SK-N-MC (cell line): ENCODE measurements at regions not wholly inside any gene's neighbourhood (a gene's known extent, or its start where the extent isn't known, plus 50 kb on each side); places are given as distances from the start of the nearest gene placed in this dataset.

ENCODE experiments used
- DNase-seq: peaks from one replicate; pipeline ENCODE4 v3.0.0-alpha.2; 2011; ENCODE audit warnings: low read depth, low spot score
- H3K27ac ChIP-seq: fragments of 200-600 bp; sonication (generic); 2 replicates; pipeline ENCODE4 v1.5.1; 2016; ENCODE audit warnings: mixed run types
- H3K36me3 ChIP-seq: fragments of 200-600 bp; sonication (generic); 2 replicates; pipeline ENCODE4 v1.6.1; 2017; ENCODE audit warnings: antibody characterized with exemption, low read length, mixed read lengths; ENCODE audit not compliant: insufficient read depth
- H3K4me3 ChIP-seq: fragments of 200-600 bp; sonication (generic); 2 replicates; pipeline ENCODE4 v1.5.1; 2016
- H3K9ac ChIP-seq: fragments of 200-600 bp; sonication (generic); 2 replicates; pipeline ENCODE4 v1.8.0; 2017; ENCODE audit warnings: mixed run types, mixed read lengths; ENCODE audit not compliant: insufficient read length
- H3K9me3 ChIP-seq: fragments of 200-600 bp; sonication (generic); 2 replicates; pipeline ENCODE4 v1.6.1; 2017; ENCODE audit warnings: low read depth, mild to moderate bottlenecking, antibody characterized with exemption, low read length, moderate library complexity, mixed read lengths
- EZH2 ChIP-seq: fragments of 200-600 bp; sonication (generic); IDR thresholded peaks from one replicate; pipeline ENCODE4 v1.6.1; 2017; ENCODE audit warnings: antibody characterized with exemption
- FOXP2 ChIP-seq: optimal IDR thresholded peaks from 2 replicates; pipeline ENCODE3; 2011; ENCODE audit warnings: mild to moderate bottlenecking, moderate library complexity; ENCODE audit not compliant: insufficient read depth; ENCODE audit errors: extremely low read length, control extremely low read depth
- POLR2AphosphoS5 ChIP-seq: IDR thresholded peaks from 2 replicates; pipeline ENCODE4 v1.6.1; 2012; ENCODE audit warnings: mild to moderate bottlenecking, low read depth, low read length, borderline replicate concordance

DNA sequence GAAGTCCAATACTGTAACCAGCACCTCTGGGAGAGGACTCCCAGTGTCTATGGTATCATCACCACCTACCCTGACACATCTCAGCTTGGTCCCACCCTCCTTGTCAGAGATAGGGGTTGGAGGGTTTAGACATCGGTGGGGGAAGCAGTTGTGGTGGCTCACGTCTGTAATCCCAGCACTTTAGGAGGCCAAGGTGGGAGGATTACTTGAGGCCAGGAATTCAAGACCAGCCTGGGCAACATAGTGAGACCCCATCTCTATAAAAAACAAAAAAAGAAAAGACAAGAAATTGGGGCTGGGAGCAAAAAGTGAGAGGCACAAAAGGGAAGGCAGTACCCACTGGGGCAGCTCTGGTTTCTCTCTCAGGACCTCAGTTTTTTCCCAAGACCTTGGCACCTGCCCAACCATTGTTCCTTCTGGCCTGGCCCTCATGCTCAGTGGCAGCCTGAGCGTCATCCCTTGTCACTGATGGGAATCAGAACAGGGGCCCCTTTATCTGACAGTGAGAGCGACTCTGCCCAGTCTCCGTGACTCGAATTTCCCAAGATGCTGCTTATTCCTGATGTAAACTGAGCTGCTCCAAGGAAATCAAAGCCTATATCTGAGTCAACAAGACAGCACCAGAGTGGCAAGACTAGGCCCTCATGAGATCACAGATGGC lies 80.5 kb upstream of the HSPA9 start:
- H3K4me3 ChIP-seq, result no peak overlapping the region
- no peaks in the 10 kb centered on the region for H3K36me3 ChIP-seq
- no peak overlapping the region for H3K9ac ChIP-seq
- TF ChIP-seq POLR2AphosphoS5, result no peak
- TF ChIP-seq FOXP2, result no peak
- no peak for TF ChIP-seq EZH2
- DNase-seq, result no peak
- no peak overlapping the region for H3K27ac ChIP-seq
- no peaks in the 10 kb centered on the region for H3K9me3 ChIP-seq

DNA sequence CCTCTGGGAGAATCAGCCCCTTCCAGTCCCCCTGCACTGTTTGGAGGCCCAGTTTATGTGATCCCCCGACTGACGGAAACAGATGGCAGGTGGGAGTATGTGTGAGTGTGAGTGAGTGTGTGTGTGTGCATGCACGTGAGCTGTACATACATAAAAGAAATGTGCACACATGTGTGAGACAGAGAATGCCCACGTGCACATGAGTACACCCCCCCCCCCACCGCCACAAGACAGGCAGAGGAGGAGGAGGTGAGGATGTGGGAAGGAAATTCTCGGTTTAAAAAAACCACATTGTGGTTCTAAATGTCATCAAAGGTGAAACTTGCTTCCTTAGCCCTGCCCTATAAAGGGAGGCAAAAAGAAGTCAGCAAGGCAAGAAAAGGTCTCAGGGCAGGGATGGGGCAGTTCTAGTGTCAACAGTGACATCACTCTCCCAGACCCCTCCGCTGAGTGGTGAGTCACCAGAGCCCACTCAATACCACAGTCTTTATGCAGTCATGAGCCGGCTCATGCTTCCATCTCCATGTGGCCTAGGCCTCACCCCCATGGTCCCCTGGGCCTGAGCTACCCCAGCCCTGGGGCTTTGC lies 79.2 kb upstream of the HSPA9 start:
- Histone ChIP-seq H3K36me3 (no peaks in the 10 kb centered on the region), H3K4me3 (no peak overlapping the region), H3K9me3 (no peaks in the 10 kb centered on the region), H3K27ac (no peak overlapping the region), H3K9ac (no peak overlapping the region)
- no peak for DNase-seq
- TF ChIP-seq EZH2, result no peak
- no peak for TF ChIP-seq POLR2AphosphoS5
- no peak for TF ChIP-seq FOXP2

- H3K9ac ChIP-seq, result no peak overlapping the region
- no peak for DNase-seq
- TF ChIP-seq FOXP2 (no peak), POLR2AphosphoS5 (no peak), EZH2 (no peak)
- H3K9me3 ChIP-seq, result no peaks in the 10 kb centered on the region
- H3K27ac ChIP-seq, result no peak overlapping the region
- H3K4me3 ChIP-seq, result no peak overlapping the region
- no peaks in the 10 kb centered on the region for H3K36me3 ChIP-seq
Measured at GRCh38 chr5:138653502-138653901, 78.3 kb upstream of the HSPA9 start.

DNA sequence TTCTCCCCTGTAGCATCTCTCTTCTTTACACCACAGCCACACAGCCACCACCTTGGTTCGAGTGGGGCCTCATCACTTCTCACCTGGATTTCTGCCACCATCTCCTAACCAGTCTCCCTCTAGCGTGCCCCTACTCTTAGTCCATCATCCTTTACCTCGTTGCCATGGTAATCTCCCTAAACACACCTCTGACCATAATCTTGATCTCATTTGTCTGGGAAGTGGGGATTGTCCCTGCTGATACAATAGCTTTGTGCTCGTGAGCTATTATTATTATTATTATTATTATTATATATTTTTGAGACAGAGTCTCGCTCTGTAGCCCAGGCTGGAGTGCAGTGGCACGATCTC lies 76.5 kb upstream of the HSPA9 start:
- TF ChIP-seq FOXP2 (no peak), EZH2 (no peak), POLR2AphosphoS5 (no peak)
- Histone ChIP-seq H3K4me3 (no peak overlapping the region), H3K36me3 (no peaks in the 10 kb centered on the region), H3K9ac (no peak overlapping the region), H3K27ac (no peak overlapping the region), H3K9me3 (no peaks in the 10 kb centered on the region)
- no peak for DNase-seq

DNA sequence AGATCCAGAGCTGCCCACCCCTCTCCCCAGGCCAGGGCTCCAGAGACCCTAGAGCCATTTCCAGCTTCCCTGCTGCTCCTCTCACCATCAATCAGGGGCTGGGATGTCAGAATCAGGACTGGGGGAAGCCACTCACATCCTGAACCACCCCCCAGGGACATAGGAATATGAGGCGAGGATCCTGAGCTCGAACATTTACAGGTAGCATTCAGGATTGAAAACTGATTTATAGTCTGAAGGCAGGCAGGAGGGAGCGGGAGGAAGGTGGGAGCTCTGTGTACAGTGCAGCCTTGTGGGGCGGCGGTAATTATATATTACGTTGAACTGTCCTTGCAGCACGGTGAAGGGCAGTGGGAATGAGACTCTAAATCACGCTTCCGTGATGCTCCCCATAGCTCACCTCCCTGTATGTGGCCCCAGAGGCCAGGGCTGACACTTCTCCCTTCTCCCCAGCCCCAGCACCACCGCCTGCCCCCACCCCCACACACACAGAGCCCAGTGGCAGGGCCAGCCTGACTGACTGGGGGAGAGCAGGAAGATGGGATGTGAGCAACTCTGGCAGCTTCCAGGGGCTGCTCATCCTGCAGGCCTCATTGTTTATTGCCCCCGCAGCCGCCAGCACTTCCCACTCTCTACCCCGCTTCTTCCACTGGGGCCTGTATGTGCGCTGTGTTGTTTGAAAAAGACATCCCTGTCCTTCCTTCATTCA lies 76.0 kb upstream of the HSPA9 start:
- H3K9ac ChIP-seq, result no peak overlapping the region
- DNase-seq, result no peak
- TF ChIP-seq FOXP2, result no peak
- TF ChIP-seq POLR2AphosphoS5, result no peak
- TF ChIP-seq EZH2, result no peak

DNA sequence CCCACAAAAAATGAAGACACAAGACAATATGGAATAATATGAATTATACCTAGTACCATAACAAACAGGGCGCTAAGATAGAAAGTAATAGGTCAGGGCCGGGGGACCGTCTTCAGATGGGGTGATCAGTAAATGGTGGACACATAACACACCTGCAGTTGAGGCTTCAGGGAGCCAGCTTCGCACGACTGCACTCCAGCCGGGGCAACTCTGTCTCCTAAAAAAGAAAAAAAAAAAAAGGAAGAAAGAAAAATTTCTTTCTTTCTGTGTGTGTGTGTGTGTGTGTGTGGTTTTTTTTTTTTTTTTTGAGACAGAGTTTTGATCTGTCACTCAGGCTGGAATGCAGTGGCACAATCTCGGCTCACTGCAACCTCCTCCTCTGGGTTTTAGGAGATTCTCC lies 75.0 kb upstream of the HSPA9 start:
- no peak overlapping the region for H3K9ac ChIP-seq
- H3K9me3 ChIP-seq, result no peaks in the 10 kb centered on the region
- no peak overlapping the region for H3K4me3 ChIP-seq
- no peak overlapping the region for H3K27ac ChIP-seq
- TF ChIP-seq FOXP2 (no peak), EZH2 (no peak), POLR2AphosphoS5 (no peak)
- H3K36me3 ChIP-seq, result no peaks in the 10 kb centered on the region
- DNase-seq, result no peak

More for the DNA sequence above, 76.0 kb upstream of the HSPA9 start:
- Histone ChIP-seq H3K27ac (no peak overlapping the region), H3K4me3 (no peak overlapping the region), H3K36me3 (no peaks in the 10 kb centered on the region), H3K9me3 (no peaks in the 10 kb centered on the region)

- Histone ChIP-seq H3K9ac (no peak overlapping the region), H3K27ac (no peak overlapping the region), H3K4me3 (no peak overlapping the region), H3K9me3 (no peaks in the 10 kb centered on the region), H3K36me3 (no peaks in the 10 kb centered on the region)
- TF ChIP-seq POLR2AphosphoS5, result no peak
- no peak for TF ChIP-seq EZH2
- TF ChIP-seq FOXP2, result no peak
- DNase-seq, result no peak
Measured at GRCh38 chr5:138649775-138650174, 74.6 kb upstream of the HSPA9 start.

GRCh38 chr5:138649316-138649720 lies 74.1 kb upstream of the HSPA9 start:
- TF ChIP-seq POLR2AphosphoS5, result no peak
- DNase-seq, result no peak
- no peak overlapping the region for H3K9ac ChIP-seq
- no peak overlapping the region for H3K4me3 ChIP-seq
- no peaks in the 10 kb centered on the region for H3K36me3 ChIP-seq
- no peaks in the 10 kb centered on the region for H3K9me3 ChIP-seq
- H3K27ac ChIP-seq, result no peak overlapping the region
